NCI-H2081 treated with DMSO at 0.1 percent for 48 hours (cell line): ENCODE measurements at regions not wholly inside any gene's neighbourhood (a gene's known extent, or its start where the extent isn't known, plus 50 kb on each side); places are given as distances from the start of the nearest gene placed in this dataset.
"Not testable (repeated sequence)": the region's sequence is repeated elsewhere in the genome, so short reads cannot be mapped to it uniquely, and the experiment has no call there.

ENCODE experiments used
- DNase-seq: peaks from one replicate; lab custom pipeline; 2025; lab: John Stamatoyannopoulos, UW

- DNase-seq: no peak
Observed at GRCh38 chr5:13045897-13046551, 898.5 kb downstream of the DNAH5 start.

- DNase-seq: no peak
Observed at GRCh38 chr5:13034061-13034460, 910.4 kb downstream of the DNAH5 start.

- DNase-seq: no peak
Observed at GRCh38 chr5:13029211-13029610, 915.3 kb downstream of the DNAH5 start.

DNA sequence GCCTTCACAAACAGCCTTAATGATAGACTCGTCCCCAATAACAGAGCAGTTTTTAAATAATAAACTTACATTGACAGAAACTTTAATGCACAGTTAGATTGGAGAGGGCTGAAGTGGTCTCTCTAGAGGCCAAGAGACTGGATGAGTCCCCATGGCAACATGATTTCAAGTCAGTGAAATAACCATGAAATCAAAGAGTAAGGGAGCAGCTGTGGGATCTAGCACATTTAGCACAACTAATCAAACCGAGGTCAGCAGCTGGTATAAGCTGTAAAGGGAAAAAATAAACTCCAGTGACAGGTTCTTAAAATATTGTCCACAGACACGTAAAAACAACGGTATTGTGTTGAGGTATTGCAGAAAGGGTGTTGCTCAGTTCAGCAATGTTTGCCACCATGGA lies 916.6 kb downstream of the DNAH5 start:
- DNase-seq: no peak

DNA sequence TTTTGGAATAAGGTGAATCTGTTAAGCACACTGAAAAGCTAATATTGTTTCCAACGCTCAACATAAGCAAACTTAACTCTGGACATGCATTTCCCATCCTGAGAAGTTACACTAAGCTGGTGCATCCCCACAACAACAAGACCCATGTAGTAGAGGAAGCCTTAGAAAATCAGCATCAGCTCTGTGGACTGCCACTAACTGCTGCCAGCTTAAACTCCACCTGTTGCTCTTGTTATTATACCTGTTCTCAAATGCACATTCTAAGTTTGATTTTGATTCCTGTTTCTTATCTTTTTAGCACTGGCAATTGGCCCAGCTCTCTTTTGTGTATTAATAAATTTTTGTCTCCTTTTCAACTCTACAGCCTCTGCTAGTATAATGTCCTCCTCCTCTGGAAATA lies 924.8 kb downstream of the DNAH5 start:
- DNase-seq: no peak

- no peak for DNase-seq
Observed at GRCh38 chr5:13003457-13003856, 941.0 kb downstream of the DNAH5 start.

- no peak for DNase-seq
Observed at GRCh38 chr5:12999667-13000066, 944.8 kb downstream of the DNAH5 start.

GRCh38 chr5:12985142-12985541 lies 959.3 kb downstream of the DNAH5 start:
- no peak for DNase-seq

GRCh38 chr5:12974856-12975255 lies 969.6 kb downstream of the DNAH5 start:
- no peak for DNase-seq

DNA sequence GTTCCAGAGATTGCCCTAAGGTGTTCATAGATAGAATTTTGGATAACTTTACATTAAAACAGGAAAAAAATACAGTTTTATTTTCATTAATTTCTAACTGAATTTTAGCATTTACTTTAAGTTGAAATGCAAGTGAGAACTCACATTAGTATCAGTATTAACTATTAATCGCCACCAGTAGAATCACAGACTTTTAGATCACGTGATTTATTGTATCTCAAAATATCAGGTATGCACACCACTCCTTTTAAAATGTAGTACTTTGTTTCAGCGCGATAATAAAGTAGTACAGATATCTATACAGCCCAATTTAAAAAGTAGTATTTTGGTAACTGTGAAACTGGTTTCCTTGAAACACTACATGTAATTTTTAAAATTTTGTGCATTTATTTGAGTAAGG lies 978.7 kb downstream of the DNAH5 start:
- no peak for DNase-seq

DNA sequence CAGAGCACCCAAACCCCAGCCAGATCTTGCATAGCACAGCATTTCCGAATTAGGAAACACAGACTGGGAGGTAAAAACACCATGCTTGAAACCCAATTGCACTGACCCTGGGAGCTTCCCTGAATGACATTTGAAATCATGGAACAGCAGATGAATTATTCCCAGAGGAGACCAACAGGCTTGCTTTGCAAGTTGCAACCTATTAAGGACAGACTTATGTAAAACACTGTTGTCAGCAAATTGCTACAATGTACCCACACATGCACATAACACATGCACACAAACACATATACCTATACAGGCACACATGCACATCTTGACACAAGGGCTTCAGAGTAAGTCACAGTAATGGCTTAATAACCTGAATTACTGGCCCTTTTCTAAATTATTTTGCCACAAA lies 984.8 kb downstream of the DNAH5 start:
- no peak for DNase-seq

DNA sequence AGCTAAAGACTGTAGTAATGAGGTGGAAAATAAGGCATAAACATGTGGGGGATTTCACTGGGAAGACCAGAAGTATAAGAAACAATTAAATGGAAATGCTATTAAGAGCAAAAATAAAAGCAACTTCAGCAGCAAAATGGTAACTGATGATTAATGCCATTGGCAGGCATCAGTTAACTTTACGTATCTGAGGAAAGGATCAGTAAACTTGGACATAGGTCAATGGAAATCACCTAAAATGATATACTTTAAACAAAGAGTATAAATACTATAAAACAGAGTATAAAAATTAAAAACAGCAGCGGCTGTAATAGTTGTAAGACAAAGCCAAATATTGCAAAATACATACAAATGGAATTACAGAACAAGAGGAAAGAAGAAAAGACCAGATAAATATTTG lies 992.1 kb downstream of the DNAH5 start:
- DNase-seq: no peak

- DNase-seq: no peak
Observed at GRCh38 chr5:12951846-12952245, 992.6 kb downstream of the DNAH5 start.

- DNase-seq: no peak
Observed at GRCh38 chr5:12947379-12947778, 997.1 kb downstream of the DNAH5 start.

DNA sequence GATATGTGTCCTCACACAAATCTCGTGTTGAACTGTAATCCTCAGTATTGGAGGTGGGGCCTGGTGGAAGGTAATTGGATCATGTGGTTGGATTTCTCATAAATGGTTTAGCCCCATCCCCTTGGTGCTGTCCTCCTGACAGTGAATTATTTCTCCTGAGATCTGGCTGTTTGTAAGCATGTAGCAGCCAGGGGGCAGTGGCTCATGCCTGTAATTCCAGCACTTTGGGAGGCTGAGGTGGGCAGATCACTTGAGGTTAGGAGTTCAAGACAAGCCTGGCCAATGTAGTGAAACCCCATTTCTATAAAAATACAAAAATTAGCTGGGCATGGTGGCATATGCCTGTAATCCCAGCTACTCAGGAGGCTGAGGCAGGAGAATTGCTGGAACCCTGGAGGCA lies 999.0 kb downstream of the DNAH5 start:
- not testable (repeated sequence) for DNase-seq

- DNase-seq: no peak
Observed at GRCh38 chr5:12936221-12936620, 1008.3 kb downstream of the DNAH5 start.

GRCh38 chr5:12934722-12935121 lies 1009.8 kb downstream of the DNAH5 start:
- DNase-seq: no peak

DNA sequence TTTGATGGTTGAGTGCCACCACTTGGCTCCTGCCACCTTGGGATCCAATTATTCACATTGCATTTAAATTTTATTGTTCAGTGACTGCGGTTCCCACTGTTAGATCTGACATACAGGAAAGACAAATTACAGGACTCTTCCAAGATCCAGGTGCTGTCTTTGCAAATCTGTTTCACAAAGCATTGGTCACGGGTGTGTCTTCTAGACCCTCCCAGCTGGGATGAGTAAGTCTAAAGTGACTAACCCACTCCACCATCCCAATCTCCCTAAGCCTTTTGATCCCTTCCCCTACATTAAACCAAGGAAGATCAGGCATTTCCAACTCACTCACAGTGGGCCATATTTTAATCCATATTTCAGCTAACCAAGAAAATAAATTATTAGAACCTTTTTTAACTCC lies 1016.3 kb upstream of the CTNND2 start:
- no peak for DNase-seq

GRCh38 chr5:12911156-12911555 lies 1006.9 kb upstream of the CTNND2 start:
- DNase-seq: no peak

DNA sequence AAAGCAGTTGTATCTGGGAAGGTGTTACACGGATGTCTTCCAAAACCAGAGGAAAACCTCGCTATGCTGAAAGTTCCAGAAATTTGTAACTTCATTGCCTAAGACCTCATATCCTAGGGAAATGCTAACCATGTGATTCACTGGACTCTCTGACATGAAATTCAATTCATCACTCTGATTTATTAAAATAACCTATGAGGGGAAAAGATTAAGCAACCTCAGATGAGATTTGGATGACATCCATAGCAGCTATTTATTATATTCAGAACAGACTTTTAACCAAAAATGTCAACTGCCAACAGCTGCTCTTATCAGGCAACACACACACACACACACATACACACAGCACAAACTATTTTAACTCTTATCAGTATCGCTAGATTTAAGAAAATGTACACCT lies 1006.4 kb upstream of the CTNND2 start:
- DNase-seq: no peak

DNA sequence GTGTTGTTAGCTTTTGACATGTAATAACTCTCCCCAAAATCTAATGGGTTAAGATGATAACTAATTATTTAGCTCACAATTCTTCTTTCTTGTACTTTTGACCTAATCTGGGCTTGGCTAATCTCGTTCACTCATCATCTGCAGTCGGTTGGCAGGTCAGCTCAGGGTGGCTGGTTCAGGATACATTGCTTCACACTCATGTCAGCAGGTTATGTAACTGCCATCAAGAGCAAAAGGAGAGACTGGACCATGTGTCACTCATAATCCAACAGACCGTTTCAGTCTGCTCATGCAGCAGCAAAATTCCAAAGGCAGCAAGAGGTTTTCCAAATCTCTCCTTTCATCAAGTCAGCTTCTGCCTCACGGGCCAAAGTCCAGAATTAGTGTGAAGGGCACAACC lies 998.4 kb upstream of the CTNND2 start:
- DNase-seq: no peak

DNA sequence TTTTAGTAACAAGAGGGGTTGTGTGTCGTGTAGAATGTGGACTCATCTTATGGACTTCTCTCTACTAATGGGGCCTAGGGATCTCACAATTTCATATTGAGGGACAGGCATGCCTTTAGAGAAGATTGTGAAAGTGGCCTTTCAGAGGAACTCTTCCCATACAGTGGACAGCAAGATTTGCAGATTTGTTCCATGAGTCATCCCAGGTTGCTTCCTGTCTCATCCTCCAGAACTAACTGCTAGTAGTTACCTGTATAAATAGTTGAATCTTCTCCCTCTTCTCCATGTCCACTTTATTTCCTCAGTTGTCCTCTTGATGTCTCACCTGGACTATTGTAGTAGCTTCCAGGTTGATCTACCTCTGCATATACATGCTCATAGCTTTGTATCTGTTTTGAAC lies 997.5 kb upstream of the CTNND2 start:
- DNase-seq: no peak

GRCh38 chr5:12896086-12896485 lies 991.8 kb upstream of the CTNND2 start:
- no peak for DNase-seq

- no peak for DNase-seq
Observed at GRCh38 chr5:12885018-12885417, 980.8 kb upstream of the CTNND2 start.

DNA sequence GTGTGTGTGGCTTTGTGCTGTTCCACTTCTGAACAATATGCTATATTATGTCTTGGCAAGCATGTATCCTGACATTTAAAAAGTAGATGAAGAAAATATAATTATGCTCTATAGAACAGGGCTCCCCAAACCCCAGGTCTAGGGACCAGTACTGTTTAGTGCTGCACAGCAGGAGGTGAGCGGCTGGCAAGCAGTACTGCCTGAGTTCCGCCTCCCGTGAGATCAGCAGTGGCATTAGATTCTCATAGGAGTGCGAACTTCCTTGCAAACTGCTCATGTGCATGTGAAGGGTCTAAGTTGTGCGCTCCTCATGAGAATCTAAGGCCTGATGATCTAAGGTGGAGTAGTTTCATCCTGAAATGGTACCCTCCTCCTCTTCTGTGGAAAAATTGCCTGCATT lies 979.1 kb upstream of the CTNND2 start:
- no peak for DNase-seq
